ENCODE measurements at regions not wholly inside any gene's neighbourhood (a gene's known extent, or its start where the extent isn't known, plus 50 kb on each side); places are given as distances from the start of the nearest gene placed in this dataset.

GRCh38 chr3:72411843-72412242 lies 436.4 kb downstream of the SHQ1 start:
- TF ChIP-seq CTCF (IDR thresholded peaks at IDR 0.05) (no peak), EP300 (IDR thresholded peaks at IDR 0.05) (no peak)

Measured in gastroesophageal sphincter (tissue), 3 donors.